Peyer's patch (tissue), 4 donors: ENCODE measurements at regions not wholly inside any gene's neighbourhood (a gene's known extent, or its start where the extent isn't known, plus 50 kb on each side); places are given as distances from the start of the nearest gene placed in this dataset.

Experiments used
- CTCF ChIP-seq, 6 experiments: fragments of 450-650 bp in 4 of 6; fragments of 200-600 bp in 2 of 6; sonication (generic) in 1 of 6; IDR thresholded peaks; one replicate each; pipeline ENCODE4 v1.5.1; 2017 to 2019; ENCODE audit warnings: antibody characterized with exemption in 6 of 6, mild to moderate bottlenecking in 3 of 6, moderate library complexity in 1 of 6
- POLR2A ChIP-seq, 2 donors: fragments of 450-650 bp; IDR thresholded peaks; one replicate each; pipeline ENCODE4 v1.5.1; 2017; ENCODE audit warnings: antibody characterized with exemption in 2 of 2, mild to moderate bottlenecking in 2 of 2, moderate library complexity in 2 of 2

GRCh38 chr6:128731249-128732165, 151.4 kb upstream of the LAMA2 start:
- peak in 4 of 6 experiments; percentile 24 to 59 (median 58) for TF ChIP-seq CTCF (IDR thresholded peaks at IDR 0.05)
- TF ChIP-seq POLR2A (IDR thresholded peaks at IDR 0.05) = no peak
